ENCODE measurements at regions not wholly inside any gene's neighbourhood (a gene's known extent, or its start where the extent isn't known, plus 50 kb on each side); places are given as distances from the start of the nearest gene placed in this dataset.

- Histone ChIP-seq H3K27ac (no peak overlapping the region), H3K9me3 (ENCODE audit: low read depth) (no peaks in the 10 kb centered on the region), H3K36me3 (no peaks in the 10 kb centered on the region), H3K27me3 (no peaks in the 10 kb centered on the region), H3K4me1 (ENCODE audit: low read depth) (peaks cover 8% of the 10 kb centered on the region), H3K4me3 (no peak overlapping the region)
- DNase-seq (ENCODE audit: low read depth in 1 of 2, low spot score in 1 of 2) = no peak
- no peak for TF ChIP-seq CTCF (IDR thresholded peaks at IDR 0.05; ENCODE audit: low read depth, low read length)
These were observed 401.9 kb downstream of the PCDH20 start for GRCh38 chr13:61013796-61014195.

GRCh38 chr13:61010358-61010757 is 405.3 kb downstream of the PCDH20 start:
- no peak for TF ChIP-seq CTCF (IDR thresholded peaks at IDR 0.05; ENCODE audit: low read depth, low read length)
- DNase-seq (ENCODE audit: low read depth in 1 of 2, low spot score in 1 of 2) = no peak
- no peak overlapping the region for H3K27ac ChIP-seq
- peaks cover 8% of the 10 kb centered on the region for H3K4me1 ChIP-seq (ENCODE audit: low read depth)
- H3K27me3 ChIP-seq = no peaks in the 10 kb centered on the region
- no peaks in the 10 kb centered on the region for H3K36me3 ChIP-seq
- H3K9me3 ChIP-seq (ENCODE audit: low read depth) = no peaks in the 10 kb centered on the region
- H3K4me3 ChIP-seq = no peak overlapping the region

- Histone ChIP-seq H3K36me3 (no peaks in the 10 kb centered on the region), H3K27ac (no peak overlapping the region), H3K4me1 (ENCODE audit: low read depth) (no peaks in the 10 kb centered on the region), H3K4me3 (no peak overlapping the region), H3K9me3 (ENCODE audit: low read depth) (no peaks in the 10 kb centered on the region), H3K27me3 (no peaks in the 10 kb centered on the region)
- TF ChIP-seq CTCF (IDR thresholded peaks at IDR 0.05; ENCODE audit: low read depth, low read length) = no peak
- DNase-seq (ENCODE audit: low read depth in 1 of 2, low spot score in 1 of 2) = no peak
These were observed 413.0 kb downstream of the PCDH20 start for GRCh38 chr13:61002686-61003085.

- H3K36me3 ChIP-seq = no peaks in the 10 kb centered on the region
- DNase-seq (ENCODE audit: low read depth in 1 of 2, low spot score in 1 of 2) = no peak
- H3K9me3 ChIP-seq (ENCODE audit: low read depth) = no peaks in the 10 kb centered on the region
- H3K4me1 ChIP-seq (ENCODE audit: low read depth) = no peaks in the 10 kb centered on the region
- no peak overlapping the region for H3K4me3 ChIP-seq
- no peak for TF ChIP-seq CTCF (IDR thresholded peaks at IDR 0.05; ENCODE audit: low read depth, low read length)
- H3K27ac ChIP-seq = no peak overlapping the region
- H3K27me3 ChIP-seq = no peaks in the 10 kb centered on the region
These were observed 425.5 kb downstream of the PCDH20 start for GRCh38 chr13:60990032-60990733.

- Histone ChIP-seq H3K27me3 (no peaks in the 10 kb centered on the region), H3K9me3 (ENCODE audit: low read depth) (no peaks in the 10 kb centered on the region), H3K27ac (no peak overlapping the region), H3K36me3 (no peaks in the 10 kb centered on the region), H3K4me3 (no peak overlapping the region), H3K4me1 (ENCODE audit: low read depth) (no peaks in the 10 kb centered on the region)
- no peak for TF ChIP-seq CTCF (IDR thresholded peaks at IDR 0.05; ENCODE audit: low read depth, low read length)
- no peak for DNase-seq (ENCODE audit: low read depth in 1 of 2, low spot score in 1 of 2)
These were observed 429.3 kb downstream of the PCDH20 start for GRCh38 chr13:60986301-60986700.

Data from cardiac muscle cell (in vitro differentiated cells and primary cell).